ENCODE measurements at regions not wholly inside any gene's neighbourhood (a gene's known extent, or its start where the extent isn't known, plus 50 kb on each side); places are given as distances from the start of the nearest gene placed in this dataset.

- TF ChIP-seq CTCF (IDR thresholded peaks at IDR 0.05; ENCODE audit: poor library complexity, severe bottlenecking), result no peak
- Histone ChIP-seq H3K4me3 (ENCODE audit: severe bottlenecking) (no peak overlapping the region), H3K27ac (ENCODE audit: poor library complexity, severe bottlenecking) (no peak overlapping the region), H3K9me3 (ENCODE audit: severe bottlenecking) (no peaks in the 10 kb centered on the region), H3K36me3 (ENCODE audit: low read depth) (no peaks in the 10 kb centered on the region), H3K4me1 (ENCODE audit: insufficient read depth, poor library complexity, severe bottlenecking) (peaks cover 14% of the 10 kb centered on the region), H3K27me3 (ENCODE audit: insufficient read depth, poor library complexity, severe bottlenecking) (no peaks in the 10 kb centered on the region)
- ATAC-seq (ENCODE audit: low read depth), result peak; percentile 71
- DNase-seq (ENCODE audit: low spot score), result no peak
Observed at GRCh38 chr3:190172751-190173150, 52.1 kb upstream of the P3H2 start.
